HG03175 (cell line): ENCODE measurements at regions not wholly inside any gene's neighbourhood (a gene's known extent, or its start where the extent isn't known, plus 50 kb on each side); places are given as distances from the start of the nearest gene placed in this dataset.

Experiments used
- ATAC-seq: cut with Tn5 transposase; IDR thresholded peaks from one replicate; pipeline ENCODE4 v1.9.1; 2021; ENCODE audit warnings: mild to moderate bottlenecking, moderate library complexity; ENCODE audit not compliant: unreplicated experiment

DNA sequence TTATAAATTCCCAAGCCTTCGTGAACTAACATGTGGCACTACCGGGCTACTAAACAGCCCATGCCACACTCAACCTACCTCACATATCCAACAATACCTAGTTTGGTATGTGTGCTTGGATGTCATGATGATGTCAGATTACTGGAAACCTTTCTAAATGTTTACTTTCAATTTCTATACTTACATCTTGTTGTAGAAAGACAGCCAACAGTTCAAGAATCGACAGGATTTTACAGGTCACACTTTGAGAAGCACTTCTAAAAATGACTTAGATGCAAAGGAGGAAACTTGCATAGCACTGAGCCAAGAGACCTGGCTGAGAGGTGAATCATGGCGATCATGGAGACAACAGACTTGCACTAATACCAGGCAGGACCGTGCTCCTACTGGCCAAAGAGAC is 209.9 kb downstream of the COL4A1 start:
- ATAC-seq, result no peak

DNA sequence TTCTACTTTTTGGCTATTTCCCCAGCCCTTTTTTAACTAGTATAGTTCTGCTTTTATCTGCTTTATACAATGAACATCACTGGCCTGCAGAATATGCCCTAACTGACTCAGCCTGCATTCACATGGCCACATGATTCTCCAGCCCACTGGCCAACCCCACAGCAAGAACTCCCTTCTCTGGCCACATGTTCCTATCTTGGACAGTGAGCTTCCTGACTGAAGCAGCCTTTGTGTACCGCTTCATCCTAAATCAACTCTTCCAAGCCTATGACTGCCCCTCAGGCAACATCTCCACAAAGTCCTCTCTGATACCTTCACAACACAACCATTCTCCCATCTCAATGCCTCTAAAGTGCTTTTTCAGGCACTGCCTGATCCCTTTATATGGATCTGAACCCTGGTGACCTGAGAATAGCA is 214.1 kb downstream of the COL4A1 start:
- ATAC-seq, result no peak

DNA sequence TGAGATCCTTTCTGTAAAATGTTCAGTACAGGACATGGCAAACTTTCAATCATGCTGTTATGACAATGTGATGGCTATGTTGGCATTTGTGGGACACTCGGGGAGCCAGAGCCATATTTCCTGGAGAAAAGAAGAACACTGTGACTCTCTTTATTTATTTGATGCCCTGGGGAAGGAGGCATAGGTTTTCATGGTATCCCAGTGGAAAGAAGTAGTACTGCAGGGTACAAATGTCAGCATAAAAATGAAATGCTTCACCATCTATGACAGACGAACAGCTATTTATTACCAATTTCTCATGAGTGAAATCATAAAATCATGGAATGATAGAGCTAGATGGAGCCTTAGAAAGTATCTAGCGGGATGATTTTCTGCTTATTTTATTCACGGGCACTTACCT is 217.1 kb downstream of the COL4A1 start:
- no peak for ATAC-seq

DNA sequence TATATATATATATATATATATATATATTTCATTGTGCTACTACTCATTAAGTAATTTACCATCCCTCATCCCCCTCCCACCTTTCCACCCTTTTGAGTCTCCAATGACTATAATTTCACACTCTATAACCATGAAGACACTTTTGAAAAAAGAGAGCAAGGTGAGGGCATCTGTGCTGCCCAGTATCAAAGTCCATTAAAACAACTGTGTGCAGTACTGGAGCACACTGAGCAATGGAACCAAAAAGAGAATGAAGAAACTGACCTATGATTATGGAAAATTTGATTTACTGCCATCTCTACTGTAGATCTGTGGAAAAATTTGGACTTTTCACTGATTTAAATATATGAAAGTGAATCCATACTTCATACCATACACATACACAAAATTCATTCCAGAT is 217.9 kb downstream of the COL4A1 start:
- ATAC-seq, result no peak

DNA sequence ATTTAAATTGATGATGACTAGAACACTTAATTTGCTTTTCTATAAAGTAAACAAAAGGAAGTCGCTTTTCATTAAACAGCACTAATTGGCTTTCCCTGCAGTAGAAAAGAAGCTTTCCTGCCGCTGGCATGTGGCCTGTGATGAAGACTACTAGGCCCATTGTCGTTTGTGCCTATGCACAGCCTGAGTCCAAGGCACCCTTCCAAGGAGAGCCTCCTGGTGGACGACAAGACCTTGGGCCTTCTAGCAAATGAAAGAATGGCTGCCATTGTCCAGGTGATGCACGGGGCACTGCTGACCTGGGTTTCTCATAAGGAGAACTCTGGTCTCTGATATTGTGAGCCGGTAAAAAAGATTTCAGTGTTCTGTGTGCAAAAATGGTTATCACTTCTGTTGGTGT is 233.0 kb downstream of the COL4A1 start:
- no peak for ATAC-seq

DNA sequence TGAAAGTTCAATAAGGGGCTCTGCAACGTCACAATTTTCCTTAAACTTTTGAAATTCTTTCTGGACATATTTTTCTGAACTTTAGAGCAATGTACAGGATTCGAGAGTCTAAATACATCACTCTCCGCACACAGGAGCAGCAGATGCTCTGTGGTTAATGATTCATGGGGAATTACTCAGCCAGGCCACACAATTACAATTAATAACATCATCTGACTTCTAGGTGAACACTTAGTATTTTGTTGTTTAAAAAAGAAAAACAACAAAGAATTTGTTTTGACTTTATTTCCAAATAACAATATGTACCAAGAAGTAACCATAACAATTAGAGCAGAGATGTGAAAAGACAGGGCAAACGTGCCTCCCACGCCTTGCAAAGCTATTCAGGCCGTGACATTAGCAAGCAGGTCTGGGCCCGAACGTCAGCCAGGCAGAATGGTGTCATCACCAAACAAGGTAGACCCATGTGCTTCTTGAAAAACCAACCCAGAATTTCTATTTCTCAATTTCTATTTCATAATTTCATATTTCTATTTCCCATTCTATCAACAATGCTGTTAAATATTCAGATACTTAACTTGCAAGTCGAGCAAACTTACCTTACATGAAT is 236.3 kb downstream of the COL4A1 start:
- no peak for ATAC-seq

DNA sequence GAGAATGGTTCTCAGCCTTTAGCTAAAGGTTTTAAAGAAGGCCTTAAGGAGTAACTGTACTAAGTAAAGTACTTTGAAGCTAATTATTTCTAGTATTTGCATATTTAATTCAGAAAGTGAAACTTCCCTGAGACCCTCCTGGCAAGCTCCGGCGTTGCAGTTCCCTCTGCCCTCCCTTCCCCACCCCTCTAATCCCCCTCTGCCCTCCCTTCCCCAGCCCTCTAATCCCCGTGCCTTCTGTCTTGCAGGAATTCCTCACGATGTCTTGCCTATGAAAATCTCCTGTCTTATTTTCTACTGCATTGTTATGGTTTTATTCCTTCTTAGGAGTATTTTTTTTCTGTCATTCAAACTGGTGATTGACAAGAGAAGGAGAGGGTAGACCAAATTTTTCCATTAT is 236.9 kb downstream of the COL4A1 start:
- no peak for ATAC-seq

DNA sequence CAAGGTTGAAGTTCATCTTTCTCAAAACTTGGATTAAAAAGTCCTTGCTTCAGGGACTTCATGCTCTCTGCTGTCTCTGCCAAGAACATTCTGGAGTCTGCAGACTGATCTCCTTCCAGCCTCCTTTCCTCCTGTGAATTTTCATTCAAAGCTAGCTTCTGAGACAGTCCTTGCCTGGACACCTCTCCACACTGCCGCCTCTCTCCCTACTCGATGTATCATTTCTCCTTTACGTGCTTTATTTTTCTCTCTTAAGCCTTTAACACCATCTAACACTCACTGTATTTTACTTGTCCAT is 238.8 kb downstream of the COL4A1 start:
- no peak for ATAC-seq

DNA sequence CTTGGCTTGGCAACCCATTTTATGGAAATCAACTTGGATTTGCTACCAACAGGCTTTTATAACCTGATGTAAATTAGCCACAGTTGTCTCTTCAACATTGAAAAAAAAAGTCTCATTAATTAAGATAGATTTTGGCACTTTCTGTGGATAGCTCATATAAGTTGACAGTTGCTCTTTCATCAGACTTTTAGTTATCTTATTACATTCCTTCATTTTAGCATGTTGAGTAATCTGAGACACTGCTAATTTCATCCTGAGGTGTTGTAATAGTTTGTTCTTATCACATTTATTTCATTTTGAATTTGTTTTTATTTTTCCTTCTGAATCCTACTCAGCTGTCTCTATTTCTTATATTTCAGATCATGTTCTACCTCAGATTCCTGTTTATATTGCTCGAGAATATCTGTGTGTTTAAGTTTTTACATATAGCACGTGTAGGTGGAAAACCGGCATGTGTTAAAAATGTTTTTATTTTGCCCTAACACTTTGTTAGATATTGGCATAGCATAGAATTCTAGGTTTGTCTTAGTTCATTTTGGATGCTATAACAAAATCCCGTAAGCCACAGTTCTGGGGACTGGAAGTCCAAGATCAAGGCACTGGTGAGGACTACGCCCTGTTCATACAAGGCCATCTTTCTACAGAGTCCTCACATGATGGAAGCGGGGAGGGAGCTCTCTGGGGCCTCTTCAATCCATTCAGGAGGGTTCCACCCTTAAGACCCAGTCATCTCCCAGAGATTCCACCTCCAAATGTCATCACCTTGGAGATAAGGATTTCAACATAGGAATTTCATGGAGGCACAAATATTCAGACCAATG is 239.4 kb downstream of the COL4A1 start:
- no peak for ATAC-seq

DNA sequence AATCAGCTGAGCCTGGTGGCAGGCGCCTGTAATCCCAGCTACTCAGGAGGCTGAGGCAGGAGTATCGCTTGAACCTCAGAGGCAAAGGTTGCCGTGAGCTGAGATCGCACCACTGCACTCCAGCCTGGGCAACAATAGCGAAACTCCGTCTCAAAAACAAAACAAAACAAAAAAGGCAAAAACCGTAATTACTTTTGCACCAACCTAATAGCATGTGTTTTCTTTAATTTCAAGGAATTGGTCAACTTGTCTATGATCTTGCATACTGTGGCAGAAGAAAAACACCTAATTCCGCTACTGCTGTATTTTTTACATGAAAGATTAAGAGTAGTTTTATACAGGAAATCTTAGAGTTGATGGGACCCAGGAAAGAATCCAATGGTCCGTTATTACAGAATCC is 241.2 kb downstream of the COL4A1 start:
- ATAC-seq, result no peak

DNA sequence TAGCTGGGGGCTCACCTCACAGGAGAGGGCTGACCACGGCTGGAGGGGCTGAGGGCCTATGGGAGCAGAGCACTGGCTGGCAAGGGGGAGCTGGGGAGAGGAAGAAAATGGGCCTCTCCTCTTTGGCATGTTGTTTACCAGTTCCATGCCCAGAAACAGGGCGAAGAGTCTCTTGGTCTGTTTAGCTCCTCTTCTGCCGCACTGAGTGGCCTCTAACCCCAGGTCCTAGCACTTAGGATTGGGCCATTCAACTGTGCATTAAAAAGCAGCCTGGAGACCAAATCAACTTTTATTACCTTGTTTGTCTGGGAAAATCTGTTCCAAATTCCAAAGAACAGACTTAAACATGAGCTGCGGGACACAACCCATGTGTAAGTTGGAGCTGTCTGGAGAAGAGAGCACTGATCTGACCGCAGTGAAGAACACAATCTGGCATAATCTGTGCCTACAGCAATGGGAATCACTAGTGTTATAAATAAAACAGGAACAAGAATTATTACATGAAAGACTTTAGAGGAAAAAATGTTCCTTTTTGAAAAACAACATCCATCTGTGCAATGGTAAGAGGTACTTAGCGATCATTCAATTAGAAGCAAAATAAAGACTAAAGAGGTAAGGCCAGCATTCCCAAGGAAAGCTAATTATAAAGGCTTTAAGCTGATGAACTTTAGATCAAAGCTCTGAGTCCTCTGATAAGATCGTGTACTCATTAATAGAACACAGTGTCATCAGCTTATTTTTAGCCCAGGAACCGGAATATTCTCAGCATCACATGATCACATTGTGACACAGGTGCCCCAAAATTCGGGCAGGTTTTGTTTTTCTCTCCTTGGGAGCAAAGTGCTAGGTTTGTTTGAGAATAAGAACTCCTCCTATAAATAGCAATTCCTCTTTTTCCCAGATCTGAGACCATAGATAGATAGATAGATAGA is 243.2 kb downstream of the COL4A1 start:
- ATAC-seq, result no peak

DNA sequence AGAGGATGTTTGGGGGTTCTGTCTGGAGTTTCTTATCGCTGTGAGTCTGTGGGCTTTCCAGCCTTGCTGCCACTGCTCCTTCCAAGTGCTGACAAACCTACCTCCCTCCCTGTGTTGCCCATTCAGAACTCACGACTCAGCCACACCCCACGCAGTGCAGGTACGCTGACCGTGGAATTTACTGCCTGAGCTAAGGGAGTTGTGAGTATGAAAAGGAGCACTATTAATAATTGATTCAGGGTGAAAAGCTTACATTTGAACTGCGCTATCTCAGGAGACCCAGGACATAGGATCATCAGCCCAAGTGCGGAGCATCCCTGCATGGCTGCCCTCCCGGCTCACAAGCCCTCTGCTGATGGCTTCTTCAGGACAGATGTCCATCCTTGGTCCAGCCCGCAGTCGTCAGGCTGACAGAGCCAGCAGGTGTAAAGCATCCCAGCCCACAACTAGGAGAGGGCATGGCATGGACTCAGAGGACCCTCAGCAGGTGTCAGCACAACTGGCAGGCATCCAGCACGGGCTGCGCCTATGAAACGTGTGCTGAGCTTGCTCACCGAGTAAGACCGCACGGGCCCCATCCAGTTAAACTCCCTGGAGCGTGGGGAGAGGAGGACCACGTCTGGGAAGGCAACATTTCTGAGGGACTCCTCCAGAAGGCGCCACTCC is 244.0 kb downstream of the COL4A1 start:
- ATAC-seq, result no peak

DNA sequence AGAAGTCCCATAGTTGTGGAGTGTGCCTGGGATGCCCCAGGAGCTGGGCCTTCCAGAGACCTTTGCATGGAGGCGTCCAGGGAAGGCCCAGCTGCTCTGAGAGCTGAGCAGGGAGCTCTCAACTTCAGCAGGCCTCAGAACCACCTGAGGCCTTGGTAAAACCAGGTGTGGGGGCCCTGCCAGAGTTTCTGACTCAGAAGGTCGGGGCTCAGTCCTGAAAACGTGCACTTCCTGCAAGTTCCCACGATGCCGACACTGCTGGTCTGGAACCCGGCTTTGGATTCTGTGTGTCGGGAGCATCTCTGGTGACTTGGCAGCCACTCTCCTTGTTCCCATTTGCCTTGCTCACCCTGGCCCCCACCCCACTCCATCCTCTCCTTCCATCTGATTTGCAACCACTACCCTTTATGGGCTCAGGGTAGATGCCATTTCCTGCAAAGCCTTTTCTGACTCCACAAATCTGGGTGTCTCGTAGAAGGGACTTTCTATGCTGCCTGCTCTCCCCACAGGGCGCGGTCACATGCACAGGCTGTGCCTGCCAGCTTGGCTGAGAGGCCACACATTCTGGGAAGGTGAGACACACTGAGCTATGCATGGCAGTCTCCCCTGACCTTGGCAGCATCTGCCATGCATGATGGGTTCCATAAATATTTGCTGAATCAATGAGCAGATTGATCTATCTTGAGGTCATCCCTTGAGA is 244.7 kb downstream of the COL4A1 start:
- ATAC-seq, result no peak

DNA sequence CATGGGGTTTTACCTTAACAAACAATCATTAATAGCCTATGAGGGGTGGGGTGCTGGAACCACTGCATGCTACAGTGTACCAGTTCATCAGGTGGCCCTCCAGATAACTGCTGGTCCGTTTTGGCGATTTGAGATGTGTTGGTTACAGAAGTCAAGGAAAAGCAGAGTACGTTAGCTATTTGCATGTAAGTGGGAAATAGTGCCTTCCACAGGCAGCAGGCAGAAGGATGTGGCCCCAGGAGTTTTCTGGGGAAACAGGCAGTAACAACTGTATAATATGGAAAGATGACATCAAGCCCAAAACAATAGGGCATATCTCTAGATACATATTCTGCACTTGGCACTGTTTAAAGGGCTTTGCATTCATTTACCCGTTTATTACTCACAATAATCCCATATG is 245.7 kb downstream of the COL4A1 start:
- no peak for ATAC-seq

DNA sequence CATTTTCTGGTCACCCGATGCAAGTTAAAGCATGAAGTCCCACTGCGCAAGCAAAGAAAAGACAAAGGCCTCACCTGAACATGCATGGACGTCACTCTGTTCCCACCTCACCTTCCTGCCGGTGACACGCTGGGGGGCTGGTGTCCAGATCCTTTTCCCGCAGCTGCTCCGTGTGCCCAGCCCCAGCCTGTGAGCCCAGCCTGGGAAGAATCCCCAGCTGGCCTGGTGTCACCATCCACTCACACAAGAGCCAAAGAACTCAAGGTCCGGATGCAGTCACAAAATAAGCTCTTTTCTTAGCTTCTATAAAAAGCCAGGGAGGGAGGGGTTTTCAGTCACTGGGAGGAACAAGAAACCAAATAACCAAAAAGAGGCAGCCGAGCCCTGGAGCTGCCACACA is 249.9 kb downstream of the COL4A1 start:
- no peak for ATAC-seq

DNA sequence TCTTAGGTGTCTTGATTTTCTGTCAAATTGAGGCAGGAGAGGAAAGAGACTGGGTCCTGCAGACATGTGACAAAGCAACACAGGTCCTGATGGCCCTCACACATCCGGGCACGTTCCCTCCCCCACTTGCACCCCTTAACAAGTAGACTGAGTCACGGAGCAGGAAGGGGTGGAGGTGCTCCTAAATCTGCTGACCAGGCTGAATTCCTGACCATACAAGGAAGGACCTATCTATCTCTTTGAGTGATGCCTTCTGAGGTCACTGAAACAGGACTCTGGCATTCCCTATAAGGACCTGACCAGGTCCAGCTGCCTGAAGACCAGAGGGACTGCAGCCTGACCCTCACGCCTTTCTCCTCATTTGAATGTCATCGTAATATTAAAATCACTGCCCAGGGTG is 250.3 kb downstream of the COL4A1 start:
- no peak for ATAC-seq

DNA sequence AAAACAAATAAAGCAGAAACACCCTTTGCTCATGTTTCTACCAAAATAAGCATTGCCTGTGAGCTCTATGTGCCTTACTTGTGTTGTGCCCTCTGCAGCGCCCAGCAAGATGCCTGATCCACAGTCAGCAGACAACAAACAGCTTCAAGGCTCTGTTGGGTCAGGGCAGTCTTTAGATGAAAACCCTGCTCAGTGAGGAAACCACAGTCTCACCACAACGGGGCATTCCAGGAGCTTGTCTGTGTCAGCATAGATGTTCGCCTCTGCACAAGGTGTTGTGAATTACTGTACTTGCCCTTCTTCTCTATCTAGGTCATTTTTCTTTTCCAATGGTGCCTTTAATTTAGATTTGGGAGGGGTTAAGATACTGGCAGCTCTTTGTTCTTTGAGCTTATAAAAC is 251.9 kb downstream of the COL4A1 start:
- no peak for ATAC-seq

DNA sequence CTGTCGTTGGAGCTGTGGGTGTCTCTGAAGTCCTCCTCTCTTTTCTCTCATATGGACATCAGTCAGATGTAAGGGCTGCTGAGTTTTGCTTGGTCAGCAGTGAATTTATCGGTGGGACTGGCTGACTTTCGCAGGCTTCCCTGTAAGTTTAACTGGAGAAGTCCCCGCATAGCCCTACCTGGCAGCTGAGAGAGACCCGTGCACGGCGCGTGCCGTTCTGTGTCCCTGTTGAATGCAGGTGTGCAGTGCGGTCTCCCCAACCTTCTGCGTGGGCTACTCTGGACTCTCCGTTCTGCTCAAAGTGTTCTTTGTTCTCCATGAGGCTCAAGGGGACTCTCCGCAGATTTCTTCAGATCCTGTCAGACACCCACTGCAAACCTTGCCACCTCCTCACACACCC is 252.9 kb downstream of the COL4A1 start:
- no peak for ATAC-seq

DNA sequence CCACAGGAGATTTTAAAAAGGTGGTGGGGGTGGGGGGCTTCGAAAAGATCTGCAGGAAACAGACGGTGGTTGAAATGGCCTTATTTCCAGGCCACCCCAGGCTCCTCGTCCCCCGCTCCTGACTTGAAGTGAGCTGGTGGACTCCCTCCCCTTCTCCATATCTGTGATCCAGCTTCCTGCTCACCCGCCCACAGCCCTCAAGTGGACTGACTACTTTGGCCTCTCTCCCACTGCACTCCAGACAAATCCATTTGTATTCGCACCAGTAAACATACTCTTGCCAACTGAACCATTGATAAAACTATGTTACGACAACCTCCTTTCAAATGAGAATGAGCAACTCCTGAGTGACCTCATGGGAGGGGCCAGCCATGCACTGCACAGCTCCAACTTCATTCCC is 259.5 kb downstream of the COL4A1 start:
- ATAC-seq, result no peak

DNA sequence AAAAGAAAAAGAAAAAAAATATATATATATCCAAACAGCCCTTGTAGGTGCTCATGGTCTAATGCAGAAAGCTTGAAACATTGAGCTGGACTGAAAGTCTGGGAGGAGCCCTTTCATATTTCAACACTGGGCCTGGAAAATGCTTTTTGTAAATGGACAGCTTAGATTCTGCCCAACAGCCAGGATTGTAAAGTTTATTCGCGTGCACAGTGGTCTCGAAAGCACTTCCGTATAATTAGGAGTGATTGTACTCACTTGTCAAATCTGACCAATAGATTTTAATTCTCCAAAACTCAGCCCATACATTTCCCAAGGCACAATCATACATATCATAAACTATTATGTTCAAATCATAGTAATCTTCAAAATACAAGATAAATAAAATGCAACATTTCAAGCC is 260.1 kb downstream of the COL4A1 start:
- no peak for ATAC-seq

DNA sequence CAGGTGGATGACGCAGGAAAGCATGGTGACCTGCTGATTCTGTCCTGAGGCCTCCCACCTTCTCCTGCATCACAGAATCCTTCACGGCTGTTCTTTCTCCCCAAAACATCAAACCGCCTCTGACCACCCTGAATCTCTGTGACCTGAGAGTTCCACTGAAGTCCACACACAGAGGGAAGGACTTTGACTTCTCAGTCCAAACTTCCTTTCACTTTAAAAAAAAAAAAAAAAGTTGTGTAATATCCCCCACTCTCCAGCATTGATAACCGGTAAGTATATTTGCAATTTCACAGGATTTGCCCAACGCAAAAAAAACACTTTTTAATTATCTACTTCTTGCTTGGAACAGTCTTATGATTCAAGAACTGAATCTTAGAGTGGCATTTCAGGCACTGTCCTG is 259.5 kb upstream of the IRS2 start:
- no peak for ATAC-seq
